ENCODE measurements at regions not wholly inside any gene's neighbourhood (a gene's known extent, or its start where the extent isn't known, plus 50 kb on each side); places are given as distances from the start of the nearest gene placed in this dataset.

DNA sequence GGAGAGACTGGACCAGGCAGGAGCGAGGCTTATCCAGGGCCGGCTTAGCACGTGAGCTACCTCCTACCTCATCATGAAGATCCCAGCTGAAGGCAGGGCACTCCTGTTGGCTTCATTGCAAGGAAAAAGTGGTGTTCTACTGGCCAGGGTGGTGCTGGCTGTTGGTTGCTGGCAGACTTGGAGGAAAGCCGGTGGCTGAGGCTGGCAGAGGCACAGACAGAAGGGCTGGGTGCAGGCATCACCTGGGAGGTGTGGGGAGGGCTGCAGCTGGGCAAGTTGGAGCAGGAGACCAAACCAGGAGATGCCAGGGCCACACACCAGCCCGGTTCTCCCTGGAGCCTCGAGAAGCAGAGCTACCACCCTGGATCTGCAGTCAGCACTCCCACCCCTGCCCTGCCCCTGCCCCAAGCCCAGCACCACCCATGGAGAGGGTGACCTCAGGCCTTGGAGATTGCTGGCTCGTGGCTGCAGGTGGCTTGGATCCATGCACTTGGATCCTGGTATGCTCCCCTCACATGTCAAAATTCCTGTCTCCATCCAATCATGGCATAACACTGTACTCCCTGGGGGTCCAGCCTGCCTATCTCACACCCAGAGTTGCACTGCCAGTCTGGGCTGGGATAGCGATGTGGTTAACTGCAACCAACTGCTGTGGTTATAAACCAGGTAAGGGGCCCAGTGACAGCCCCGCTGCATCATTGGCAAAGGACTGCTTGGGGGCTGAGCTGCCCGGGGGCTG lies 49.7 kb downstream of the GLI2 start:
- Mint-ChIP-seq H3K4me3 (ENCODE audit: unreplicated experiment) (no peak overlapping the region), H3K27me3 (ENCODE audit: unreplicated experiment) (peaks cover 9% of the 10 kb centered on the region), H3K9me3 (ENCODE audit: unreplicated experiment) (peaks cover 3% of the 10 kb centered on the region), H3K36me3 (ENCODE audit: unreplicated experiment) (no peaks in the 10 kb centered on the region), H3K27ac (ENCODE audit: unreplicated experiment) (no peak overlapping the region), H3K4me1 (ENCODE audit: low read depth, unreplicated experiment) (peaks cover 7% of the 10 kb centered on the region)
- no peak for DNase-seq
- TF ChIP-seq, protein P1, sequence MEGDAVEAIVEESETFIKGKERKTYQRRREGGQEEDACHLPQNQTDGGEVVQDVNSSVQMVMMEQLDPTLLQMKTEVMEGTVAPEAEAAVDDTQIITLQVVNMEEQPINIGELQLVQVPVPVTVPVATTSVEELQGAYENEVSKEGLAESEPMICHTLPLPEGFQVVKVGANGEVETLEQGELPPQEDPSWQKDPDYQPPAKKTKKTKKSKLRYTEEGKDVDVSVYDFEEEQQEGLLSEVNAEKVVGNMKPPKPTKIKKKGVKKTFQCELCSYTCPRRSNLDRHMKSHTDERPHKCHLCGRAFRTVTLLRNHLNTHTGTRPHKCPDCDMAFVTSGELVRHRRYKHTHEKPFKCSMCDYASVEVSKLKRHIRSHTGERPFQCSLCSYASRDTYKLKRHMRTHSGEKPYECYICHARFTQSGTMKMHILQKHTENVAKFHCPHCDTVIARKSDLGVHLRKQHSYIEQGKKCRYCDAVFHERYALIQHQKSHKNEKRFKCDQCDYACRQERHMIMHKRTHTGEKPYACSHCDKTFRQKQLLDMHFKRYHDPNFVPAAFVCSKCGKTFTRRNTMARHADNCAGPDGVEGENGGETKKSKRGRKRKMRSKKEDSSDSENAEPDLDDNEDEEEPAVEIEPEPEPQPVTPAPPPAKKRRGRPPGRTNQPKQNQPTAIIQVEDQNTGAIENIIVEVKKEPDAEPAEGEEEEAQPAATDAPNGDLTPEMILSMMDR (IDR thresholded peaks at IDR 0.05; ENCODE audit: partially characterized antibody, unreplicated experiment), result no peak

DNA sequence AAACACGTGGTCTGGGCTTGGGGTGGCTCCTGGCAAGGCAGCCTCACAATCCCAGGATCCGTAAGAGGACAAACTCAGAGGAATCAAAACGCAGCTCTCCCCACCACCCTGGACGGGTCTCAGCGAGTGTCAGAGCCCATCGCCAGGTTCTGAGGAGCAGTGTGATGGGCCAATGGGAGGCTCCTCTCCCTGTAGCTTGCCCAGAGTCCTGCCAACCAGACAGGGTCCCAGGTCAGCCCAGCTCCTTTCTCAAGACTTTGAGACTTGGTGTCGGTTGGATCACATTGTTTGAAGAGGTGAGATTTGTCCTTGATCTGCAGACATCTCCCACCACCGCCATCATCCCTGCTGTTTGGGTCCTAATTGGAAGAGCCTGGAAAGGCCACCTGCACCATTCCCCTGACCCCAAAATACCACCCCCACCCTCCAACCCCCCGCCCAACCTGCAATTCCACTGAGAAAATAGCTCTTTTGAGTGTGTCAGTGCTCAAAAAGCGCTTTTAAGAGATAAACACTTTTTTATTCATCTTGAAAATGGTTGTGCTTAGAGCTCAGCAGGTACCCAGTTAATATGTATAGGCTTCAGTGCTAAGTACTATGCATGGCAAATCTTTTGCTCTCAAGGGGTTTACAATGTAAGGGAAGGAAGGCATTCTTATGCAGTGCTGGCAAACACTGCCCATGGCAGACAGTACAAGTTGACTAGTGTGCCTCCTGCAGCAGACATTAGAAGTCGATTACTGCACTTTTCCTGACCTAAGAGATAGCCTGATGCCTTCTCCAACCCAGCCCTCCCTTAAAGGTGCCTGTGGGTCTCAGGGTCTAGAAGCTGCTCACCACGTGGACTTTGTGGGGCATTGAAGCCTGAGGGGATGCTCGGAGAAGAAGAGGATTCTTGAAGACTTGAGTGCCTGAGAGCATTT lies 50.6 kb downstream of the GLI2 start:
- H3K36me3 Mint-ChIP-seq (ENCODE audit: unreplicated experiment), result no peaks in the 10 kb centered on the region
- TF ChIP-seq, protein P1 (IDR thresholded peaks at IDR 0.05; ENCODE audit: partially characterized antibody, unreplicated experiment), result no peak
- no peak overlapping the region for H3K4me3 Mint-ChIP-seq (ENCODE audit: unreplicated experiment)
- H3K27ac Mint-ChIP-seq (ENCODE audit: unreplicated experiment), result no peak overlapping the region
- peaks cover 9% of the 10 kb centered on the region for H3K27me3 Mint-ChIP-seq (ENCODE audit: unreplicated experiment)
- DNase-seq, result no peak
- peaks cover 3% of the 10 kb centered on the region for H3K9me3 Mint-ChIP-seq (ENCODE audit: unreplicated experiment)
- H3K4me1 Mint-ChIP-seq (ENCODE audit: low read depth, unreplicated experiment), result peaks cover 7% of the 10 kb centered on the region

DNA sequence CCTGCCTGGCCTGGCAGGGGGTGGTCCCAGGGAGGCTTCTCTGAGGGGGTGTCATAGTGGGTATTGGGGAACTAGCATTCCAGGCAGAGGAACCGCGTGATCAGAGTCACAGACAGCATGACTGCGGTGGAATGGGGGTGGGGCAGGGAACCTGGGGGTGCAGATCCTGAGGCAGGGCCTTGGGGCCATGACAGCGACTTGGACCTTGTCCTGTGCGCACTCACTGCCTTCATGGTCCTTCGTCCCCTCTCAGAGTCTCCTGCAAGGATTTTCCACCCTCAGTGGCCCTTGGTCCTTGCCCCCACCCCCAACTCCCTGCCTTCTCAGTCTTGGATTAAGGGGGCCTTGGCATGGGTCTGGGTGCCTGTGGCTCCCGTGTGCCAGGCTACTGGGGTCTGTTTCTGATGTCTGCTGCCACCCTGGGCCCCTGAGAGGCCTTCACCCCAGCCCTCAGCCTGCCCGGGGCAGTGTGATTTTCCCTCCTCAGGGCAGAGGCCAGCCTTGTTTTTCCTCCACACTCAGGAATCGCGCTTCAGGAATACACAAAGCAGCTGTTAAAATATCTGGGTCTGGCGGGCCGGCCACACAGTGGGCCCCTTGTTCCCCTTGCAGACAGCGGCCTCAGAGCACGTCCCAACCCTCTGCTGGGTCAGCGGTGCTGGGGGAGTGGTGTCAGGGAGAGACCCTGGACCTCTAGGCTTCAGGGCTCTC lies 51.6 kb downstream of the GLI2 start:
- Mint-ChIP-seq H3K9me3 (ENCODE audit: unreplicated experiment) (peaks cover 3% of the 10 kb centered on the region), H3K36me3 (ENCODE audit: unreplicated experiment) (no peaks in the 10 kb centered on the region), H3K4me1 (ENCODE audit: low read depth, unreplicated experiment) (peaks cover 13% of the 10 kb centered on the region), H3K27me3 (ENCODE audit: unreplicated experiment) (peaks cover 9% of the 10 kb centered on the region), H3K27ac (ENCODE audit: unreplicated experiment) (no peak overlapping the region), H3K4me3 (ENCODE audit: unreplicated experiment) (no peak overlapping the region)
- DNase-seq, result no peak
- TF ChIP-seq, protein P1 (IDR thresholded peaks at IDR 0.05; ENCODE audit: partially characterized antibody, unreplicated experiment), result no peak

DNA sequence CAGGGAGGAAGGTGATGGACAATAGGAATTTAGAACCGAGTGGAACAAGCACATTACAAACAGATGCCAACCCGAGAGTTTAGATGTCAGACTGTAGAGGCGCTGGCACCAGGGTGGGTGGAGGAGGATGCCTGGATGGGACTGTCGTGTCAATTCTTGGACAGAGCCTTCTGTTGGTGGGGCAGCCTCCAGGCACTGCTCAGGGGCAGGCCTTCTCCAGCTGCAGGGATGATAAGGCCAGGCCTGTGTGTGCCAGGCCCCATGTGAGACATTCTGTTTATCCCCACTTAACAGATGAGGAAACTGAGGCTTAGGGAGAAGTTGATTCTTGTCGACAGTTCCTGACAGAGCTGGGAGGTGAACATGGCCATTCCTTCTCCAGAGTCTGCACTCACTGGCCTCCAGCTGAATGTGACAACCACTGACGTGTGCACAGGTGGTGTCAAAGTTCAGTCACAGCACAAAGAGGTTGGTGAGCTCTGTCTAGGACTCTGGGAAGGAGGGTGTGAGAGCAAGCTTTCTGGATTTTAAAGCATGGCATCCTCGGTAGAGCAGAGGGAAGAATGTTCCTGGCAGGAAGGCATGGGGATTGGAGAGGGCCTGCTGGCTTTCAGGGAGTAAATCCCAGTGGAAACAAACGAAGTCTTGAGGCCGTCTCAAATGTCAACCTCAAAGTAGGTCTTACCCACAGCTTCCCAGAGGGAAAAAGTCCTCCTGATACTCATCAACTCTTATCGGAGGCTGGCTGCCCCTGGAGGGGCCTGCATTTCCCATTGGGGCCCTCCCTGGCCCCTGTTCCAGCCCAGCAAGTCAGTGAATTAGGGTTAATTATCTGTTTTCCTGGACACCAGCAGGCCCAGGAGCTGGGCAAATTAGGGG lies 52.4 kb downstream of the GLI2 start:
- Mint-ChIP-seq H3K4me1 (ENCODE audit: low read depth, unreplicated experiment) (peaks cover 12% of the 10 kb centered on the region), H3K36me3 (ENCODE audit: unreplicated experiment) (no peaks in the 10 kb centered on the region), H3K27me3 (ENCODE audit: unreplicated experiment) (peaks cover 9% of the 10 kb centered on the region), H3K9me3 (ENCODE audit: unreplicated experiment) (peaks cover 3% of the 10 kb centered on the region), H3K4me3 (ENCODE audit: unreplicated experiment) (no peak overlapping the region), H3K27ac (ENCODE audit: unreplicated experiment) (no peak overlapping the region)
- TF ChIP-seq, protein P1 (IDR thresholded peaks at IDR 0.05; ENCODE audit: partially characterized antibody, unreplicated experiment), result no peak
- DNase-seq, result no peak
